A673 (cell line): ENCODE measurements at regions not wholly inside any gene's neighbourhood (a gene's known extent, or its start where the extent isn't known, plus 50 kb on each side); places are given as distances from the start of the nearest gene placed in this dataset.
"Not testable (repeated sequence)": the region's sequence is repeated elsewhere in the genome, so short reads cannot be mapped to it uniquely, and the experiment has no call there.

Experiments used
- BruUV-seq: library from RNA; stranded (reverse); fragments of 400-500 nt; replicated peaks from 2 replicates; lab custom pipeline; 2021; lab: Mats Ljungman, UMichigan
- CTCF ChIA-PET: fragments of 300-600 bp; sonication (Branson Sonifier 250); formaldehyde crosslinking; loops from one replicate; lab custom pipeline; 2022; ENCODE audit warnings: antibody characterized with exemption; lab: Charles Lee
- POLR2A ChIA-PET: fragments of 300-600 bp; sonication (Branson Sonifier 250); formaldehyde crosslinking; loops from one replicate; lab custom pipeline; 2022; ENCODE audit warnings: antibody characterized with exemption; ENCODE audit not compliant: low non-redundant PET; lab: Charles Lee
- DNase-seq: peaks from one replicate; pipeline ENCODE4 v3.0.0-alpha.2; 2015; ENCODE audit warnings: low spot score
- H3K27ac ChIP-seq: fragments of 200-600 bp; sonication (generic); 2 replicates; pipeline ENCODE4 v1.5.1; 2016; ENCODE audit warnings: mixed run types, low read depth, mild to moderate bottlenecking, mixed read lengths, antibody characterized with exemption, low read length; ENCODE audit not compliant: poor library complexity, severe bottlenecking
- H3K27me3 ChIP-seq: fragments of 200-600 bp; sonication (generic); replicated peaks from 2 replicates; pipeline ENCODE4 v1.6.1; 2017; ENCODE audit warnings: mixed run types, low read depth, mild to moderate bottlenecking, mixed read lengths, antibody characterized with exemption, low read length; ENCODE audit not compliant: insufficient read depth, poor library complexity
- H3K36me3 ChIP-seq: fragments of 200-600 bp; sonication (generic); 2 replicates; pipeline ENCODE4 v1.6.1; 2016; ENCODE audit warnings: mixed run types, mild to moderate bottlenecking, mixed read lengths, antibody characterized with exemption, low read length; ENCODE audit not compliant: insufficient read depth, poor library complexity, severe bottlenecking
- H3K4me1 ChIP-seq: fragments of 200-600 bp; sonication (generic); 2 replicates; pipeline ENCODE4 v1.6.1; 2017; ENCODE audit warnings: mixed run types, mild to moderate bottlenecking, mixed read lengths, antibody characterized with exemption, low read length; ENCODE audit not compliant: insufficient read depth, poor library complexity, severe bottlenecking
- H3K4me3 ChIP-seq: fragments of 200-600 bp; sonication (generic); 2 replicates; pipeline ENCODE4 v1.5.1; 2016; ENCODE audit warnings: low read depth, mixed run types, mild to moderate bottlenecking, mixed read lengths, low read length; ENCODE audit not compliant: poor library complexity, severe bottlenecking
- H3K9me3 ChIP-seq: fragments of 200-600 bp; sonication (generic); 2 replicates; pipeline ENCODE4 v1.6.1; 2016; ENCODE audit warnings: mixed run types, low read depth, mild to moderate bottlenecking, mixed read lengths, antibody characterized with exemption, low read length; ENCODE audit not compliant: poor library complexity, severe bottlenecking
- CTCF ChIP-seq: fragments of 300-800, 200-600 bp; sonication (generic); conservative IDR thresholded peaks from 2 replicates; pipeline ENCODE4 v1.5.1; 2017; ENCODE audit warnings: low read depth, mild to moderate bottlenecking, antibody characterized with exemption, low read length, moderate library complexity, mixed read lengths
- EZH2 ChIP-seq: fragments of 200-600 bp; sonication (generic); IDR thresholded peaks from 2 replicates; pipeline ENCODE4 v1.6.1; 2017; ENCODE audit warnings: borderline replicate concordance, low read depth, mild to moderate bottlenecking, mixed read lengths, antibody characterized with exemption, low read length; ENCODE audit not compliant: poor library complexity, severe bottlenecking
- intact Hi-C: fragments of 100-400 bp; cut with micrococcal nuclease; formaldehyde crosslinking; loops from one replicate; pipeline ENCODE4 v1.10.0; 2022; ENCODE audit not compliant: unreplicated experiment

GRCh38 chr13:81153478-81153877 lies 812.6 kb upstream of the SPRY2 start:
- Histone ChIP-seq H3K9me3 (no peaks in the 10 kb centered on the region), H3K4me1 (no peaks in the 10 kb centered on the region), H3K36me3 (no peaks in the 10 kb centered on the region), H3K27me3 (no peaks in the 10 kb centered on the region), H3K4me3 (no peak overlapping the region), H3K27ac (no peak overlapping the region)
- no peak for TF ChIP-seq CTCF
- no peak for DNase-seq
- CTCF ChIA-PET: no interaction called here
- POLR2A ChIA-PET: no interaction called here
- no TSS peak for BruUV-seq
- intact Hi-C loops: no loop called here

- CTCF ChIA-PET: no interaction called here
- H3K36me3 ChIP-seq: no peaks in the 10 kb centered on the region
- POLR2A ChIA-PET: no interaction called here
- no peaks in the 10 kb centered on the region for H3K4me1 ChIP-seq
- intact Hi-C loops: no loop called here
- H3K4me3 ChIP-seq: no peak overlapping the region
- H3K27ac ChIP-seq: no peak overlapping the region
- TF ChIP-seq CTCF (no peak), EZH2 (no peak)
- no peaks in the 10 kb centered on the region for H3K27me3 ChIP-seq
- no TSS peak for BruUV-seq
- H3K9me3 ChIP-seq: no peaks in the 10 kb centered on the region
- no peak for DNase-seq
Observed at GRCh38 chr13:81148822-81149221, 807.9 kb upstream of the SPRY2 start.

- H3K4me3 ChIP-seq, H3K27me3 ChIP-seq, intact Hi-C loops, H3K36me3 ChIP-seq, H3K27ac ChIP-seq, H3K4me1 ChIP-seq, CTCF ChIA-PET, BruUV-seq, H3K9me3 ChIP-seq, DNase-seq, POLR2A ChIA-PET: not testable (repeated sequence)
Observed at GRCh38 chr13:81146576-81146975, 805.6 kb upstream of the SPRY2 start.

- intact Hi-C loops: no loop called here
Observed at GRCh38 chr13:81142306-81142999, 801.5 kb upstream of the SPRY2 start.

More at GRCh38 chr13:81142306-81142999, 801.5 kb upstream of the SPRY2 start:
- Histone ChIP-seq H3K4me1 (no peaks in the 10 kb centered on the region), H3K9me3 (no peaks in the 10 kb centered on the region), H3K4me3 (no peak overlapping the region), H3K27ac (no peak overlapping the region), H3K27me3 (no peaks in the 10 kb centered on the region), H3K36me3 (no peaks in the 10 kb centered on the region)
- POLR2A ChIA-PET: no interaction called here
- TF ChIP-seq EZH2: no peak
- TF ChIP-seq CTCF: no peak
- CTCF ChIA-PET: no interaction called here
- no peak for DNase-seq
- no TSS peak for BruUV-seq
